ENCODE measurements at regions not wholly inside any gene's neighbourhood (a gene's known extent, or its start where the extent isn't known, plus 50 kb on each side); places are given as distances from the start of the nearest gene placed in this dataset.
"Not testable (repeated sequence)": the region's sequence is repeated elsewhere in the genome, so short reads cannot be mapped to it uniquely, and the experiment has no call there.

- DNase-seq (ENCODE audit: extremely low read depth, low read depth), result no peak
- no peak for TF ChIP-seq CTCF (IDR thresholded peaks at IDR 0.05; ENCODE audit: low read depth, low read length)
Measured at GRCh38 chr4:20017777-20018115, 234.0 kb upstream of the SLIT2 start.

- TF ChIP-seq CTCF (IDR thresholded peaks at IDR 0.05; ENCODE audit: low read depth, low read length), result no peak
Measured at GRCh38 chr4:20017070-20017776, 234.5 kb upstream of the SLIT2 start.

GRCh38 chr4:20015636-20016224 is 236.0 kb upstream of the SLIT2 start:
- no peak for DNase-seq (ENCODE audit: extremely low read depth, low read depth)
- no peak for TF ChIP-seq CTCF (IDR thresholded peaks at IDR 0.05; ENCODE audit: low read depth, low read length)

More at GRCh38 chr4:20017070-20017776, 234.5 kb upstream of the SLIT2 start:
- DNase-seq (ENCODE audit: extremely low read depth, low read depth), result peak; percentile 25

- DNase-seq (ENCODE audit: extremely low read depth, low read depth), result not testable (repeated sequence)
Measured at GRCh38 chr4:20003836-20004558, 247.7 kb upstream of the SLIT2 start.

GRCh38 chr4:19999775-20000414 is 251.8 kb upstream of the SLIT2 start:
- no peak for DNase-seq (ENCODE audit: extremely low read depth, low read depth)
- TF ChIP-seq CTCF (IDR thresholded peaks at IDR 0.05; ENCODE audit: low read depth, low read length), result no peak

- TF ChIP-seq CTCF (IDR thresholded peaks at IDR 0.05; ENCODE audit: low read depth, low read length), result no peak
- no peak for DNase-seq (ENCODE audit: extremely low read depth, low read depth)
Measured at GRCh38 chr4:19999276-19999675, 252.4 kb upstream of the SLIT2 start.

- TF ChIP-seq CTCF (IDR thresholded peaks at IDR 0.05; ENCODE audit: low read depth, low read length), result no peak
- no peak for DNase-seq (ENCODE audit: extremely low read depth, low read depth)
Measured at GRCh38 chr4:19993242-19993641, 258.5 kb upstream of the SLIT2 start.

All from AG09319 (cell line).